A549 (cell line): ENCODE measurements at regions not wholly inside any gene's neighbourhood (a gene's known extent, or its start where the extent isn't known, plus 50 kb on each side); places are given as distances from the start of the nearest gene placed in this dataset.

Experiments
- CEBPB ChIP-seq, 2 experiments: fragments of >200 bp in 1 of 2; sonication (Bioruptor Twin) in 1 of 2; formaldehyde crosslinking in 1 of 2; IDR thresholded peaks; 2 replicates each; pipeline ENCODE4 v1.6.1; 2012 to 2016
- CHD2 ChIP-seq: fragments of 150-350 bp; IDR thresholded peaks from 2 replicates; pipeline ENCODE4 v1.6.1; 2014; ENCODE audit warnings: low read length; ENCODE audit not compliant: partially characterized antibody
- EP300 ChIP-seq, 2 experiments: fragments of >200 bp; sonication (Bioruptor Twin); formaldehyde crosslinking; IDR thresholded peaks; 2 replicates in 1 of 2; 3 replicates in 1 of 2; pipeline ENCODE4 v1.6.1; 2016 to 2017
- FOSL2 ChIP-seq, 2 experiments: fragments of 450-650 bp in 1 of 2; fragments of >200 bp in 1 of 2; sonication (Bioruptor Twin) in 1 of 2; formaldehyde crosslinking; IDR thresholded peaks; 2 replicates each; pipeline versions ENCODE4 v1.5.0 to v1.6.1; 2016 to 2020; ENCODE audit warnings: mild to moderate bottlenecking in 1 of 2, moderate library complexity in 1 of 2
- POLR2A ChIP-seq: IDR thresholded peaks from 2 replicates; pipeline ENCODE4 v1.6.1; 2012; ENCODE audit warnings: mild to moderate bottlenecking, low read length
- TF ChIP-seq, protein P1 (sequence below): fragments of >200 bp; sonication (Bioruptor Twin); formaldehyde crosslinking; IDR thresholded peaks from 3 replicates; pipeline ENCODE4 v1.5.1; 2016
- TF ChIP-seq, protein P2 (sequence below): fragments of >200 bp; sonication (Bioruptor Twin); formaldehyde crosslinking; IDR thresholded peaks from 3 replicates; pipeline ENCODE4 v1.6.1; 2016

DNA sequence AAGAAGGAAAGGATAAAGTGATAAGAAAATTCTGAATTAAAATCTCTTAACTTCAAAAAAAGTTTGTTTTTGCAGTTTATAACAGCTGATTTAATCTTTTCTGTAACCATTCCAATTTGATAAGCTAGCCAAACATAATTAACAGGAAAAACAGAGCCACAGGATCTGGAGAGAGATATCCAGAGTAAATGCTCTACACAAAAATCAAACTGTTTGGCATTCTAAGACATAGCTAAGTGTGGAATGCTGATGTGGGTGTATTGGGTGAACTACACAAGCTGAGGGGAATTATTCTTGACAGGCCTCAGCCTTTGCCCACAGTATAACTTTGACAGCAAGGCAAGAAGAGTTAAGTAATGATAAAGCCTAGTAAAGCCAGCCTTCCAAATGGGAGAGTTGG is 184.8 kb downstream of the GABRG1 start:
- TF ChIP-seq CEBPB (IDR thresholded peaks at IDR 0.05) (no peak), POLR2A (no peak), FOSL2 (IDR thresholded peaks at IDR 0.05) (no peak), FOSL2 (CRISPR knock-in tag; IDR thresholded peaks at IDR 0.05) (no peak), EP300 (IDR thresholded peaks at IDR 0.05) (no peak), CHD2 (no peak)
- TF ChIP-seq, protein P1, sequence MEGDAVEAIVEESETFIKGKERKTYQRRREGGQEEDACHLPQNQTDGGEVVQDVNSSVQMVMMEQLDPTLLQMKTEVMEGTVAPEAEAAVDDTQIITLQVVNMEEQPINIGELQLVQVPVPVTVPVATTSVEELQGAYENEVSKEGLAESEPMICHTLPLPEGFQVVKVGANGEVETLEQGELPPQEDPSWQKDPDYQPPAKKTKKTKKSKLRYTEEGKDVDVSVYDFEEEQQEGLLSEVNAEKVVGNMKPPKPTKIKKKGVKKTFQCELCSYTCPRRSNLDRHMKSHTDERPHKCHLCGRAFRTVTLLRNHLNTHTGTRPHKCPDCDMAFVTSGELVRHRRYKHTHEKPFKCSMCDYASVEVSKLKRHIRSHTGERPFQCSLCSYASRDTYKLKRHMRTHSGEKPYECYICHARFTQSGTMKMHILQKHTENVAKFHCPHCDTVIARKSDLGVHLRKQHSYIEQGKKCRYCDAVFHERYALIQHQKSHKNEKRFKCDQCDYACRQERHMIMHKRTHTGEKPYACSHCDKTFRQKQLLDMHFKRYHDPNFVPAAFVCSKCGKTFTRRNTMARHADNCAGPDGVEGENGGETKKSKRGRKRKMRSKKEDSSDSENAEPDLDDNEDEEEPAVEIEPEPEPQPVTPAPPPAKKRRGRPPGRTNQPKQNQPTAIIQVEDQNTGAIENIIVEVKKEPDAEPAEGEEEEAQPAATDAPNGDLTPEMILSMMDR, result no peak
- TF ChIP-seq, protein P2, sequence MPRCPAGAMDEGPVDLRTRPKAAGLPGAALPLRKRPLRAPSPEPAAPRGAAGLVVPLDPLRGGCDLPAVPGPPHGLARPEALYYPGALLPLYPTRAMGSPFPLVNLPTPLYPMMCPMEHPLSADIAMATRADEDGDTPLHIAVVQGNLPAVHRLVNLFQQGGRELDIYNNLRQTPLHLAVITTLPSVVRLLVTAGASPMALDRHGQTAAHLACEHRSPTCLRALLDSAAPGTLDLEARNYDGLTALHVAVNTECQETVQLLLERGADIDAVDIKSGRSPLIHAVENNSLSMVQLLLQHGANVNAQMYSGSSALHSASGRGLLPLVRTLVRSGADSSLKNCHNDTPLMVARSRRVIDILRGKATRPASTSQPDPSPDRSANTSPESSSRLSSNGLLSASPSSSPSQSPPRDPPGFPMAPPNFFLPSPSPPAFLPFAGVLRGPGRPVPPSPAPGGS, result no peak
